D341Med (cell line): ENCODE measurements at regions not wholly inside any gene's neighbourhood (a gene's known extent, or its start where the extent isn't known, plus 50 kb on each side); places are given as distances from the start of the nearest gene placed in this dataset.

Experiments
- DNase-seq: peaks from one replicate; pipeline ENCODE4 v3.0.0; 2012; ENCODE audit warnings: low spot score

- DNase-seq: no peak
Observed at GRCh38 chr4:135207531-135207930, 1005.9 kb upstream of the PABPC4L start.

- DNase-seq: no peak
Observed at GRCh38 chr4:135204311-135204710, 1002.7 kb upstream of the PABPC4L start.

GRCh38 chr4:135201081-135201480, 999.5 kb upstream of the PABPC4L start:
- DNase-seq: no peak

GRCh38 chr4:135197641-135198040, 996.1 kb upstream of the PABPC4L start:
- DNase-seq: no peak

- no peak for DNase-seq
Observed at GRCh38 chr4:135194477-135194876, 992.9 kb upstream of the PABPC4L start.

- DNase-seq: no peak
Observed at GRCh38 chr4:135192751-135193535, 991.4 kb upstream of the PABPC4L start.

GRCh38 chr4:135191596-135191995, 990.0 kb upstream of the PABPC4L start:
- no peak for DNase-seq

GRCh38 chr4:135186002-135186401, 984.4 kb upstream of the PABPC4L start:
- DNase-seq: no peak

GRCh38 chr4:135185256-135185655, 983.7 kb upstream of the PABPC4L start:
- no peak for DNase-seq

- DNase-seq: no peak
Observed at GRCh38 chr4:135184715-135185114, 983.1 kb upstream of the PABPC4L start.

- DNase-seq: no peak
Observed at GRCh38 chr4:135177321-135177720, 975.7 kb upstream of the PABPC4L start.

GRCh38 chr4:135166661-135167060, 965.1 kb upstream of the PABPC4L start:
- DNase-seq: no peak

GRCh38 chr4:135164601-135165000, 963.0 kb upstream of the PABPC4L start:
- DNase-seq: no peak

- DNase-seq: no peak
Observed at GRCh38 chr4:135144498-135144897, 942.9 kb upstream of the PABPC4L start.

GRCh38 chr4:135124196-135124595, 922.6 kb upstream of the PABPC4L start:
- DNase-seq: no peak

GRCh38 chr4:135123632-135124031, 922.0 kb upstream of the PABPC4L start:
- DNase-seq: no peak

- DNase-seq: no peak
Observed at GRCh38 chr4:135122457-135122856, 920.9 kb upstream of the PABPC4L start.

GRCh38 chr4:135120195-135120594, 918.6 kb upstream of the PABPC4L start:
- no peak for DNase-seq

- no peak for DNase-seq
Observed at GRCh38 chr4:135114079-135114478, 912.5 kb upstream of the PABPC4L start.

- DNase-seq: no peak
Observed at GRCh38 chr4:135098061-135098460, 896.5 kb upstream of the PABPC4L start.

GRCh38 chr4:135073389-135073788, 871.8 kb upstream of the PABPC4L start:
- no peak for DNase-seq

- no peak for DNase-seq
Observed at GRCh38 chr4:135072553-135072952, 871.0 kb upstream of the PABPC4L start.

- DNase-seq: no peak
Observed at GRCh38 chr4:135065366-135065765, 863.8 kb upstream of the PABPC4L start.

GRCh38 chr4:135050086-135050717, 848.6 kb upstream of the PABPC4L start:
- DNase-seq: no peak
